ENCODE measurements at regions not wholly inside any gene's neighbourhood (a gene's known extent, or its start where the extent isn't known, plus 50 kb on each side); places are given as distances from the start of the nearest gene placed in this dataset.
A peak's percentile ranks its signal among the peaks of the same experiment; 100 is the strongest.
"Not testable (repeated sequence)": the region's sequence is repeated elsewhere in the genome, so short reads cannot be mapped to it uniquely, and the experiment has no call there.

DNA sequence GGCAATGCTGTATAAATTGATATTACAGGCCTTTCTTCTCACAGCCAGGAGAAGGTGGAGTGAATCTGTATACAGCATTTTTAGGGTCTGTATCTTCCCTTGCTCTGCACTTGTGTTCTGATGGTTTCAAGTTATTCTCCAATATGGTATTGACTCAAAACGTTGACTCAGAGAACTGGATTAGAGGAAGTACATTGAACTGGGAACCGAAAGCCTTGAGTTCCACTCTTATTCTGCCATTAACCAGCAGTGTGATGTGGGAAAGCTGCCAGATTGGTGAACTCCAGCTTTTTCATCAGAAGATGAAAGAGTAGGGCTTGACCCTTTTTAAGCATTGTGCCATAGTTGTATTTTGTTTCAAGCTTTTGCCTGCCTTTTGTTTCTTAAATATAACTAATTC is 167.7 kb downstream of the SPRY2 start:
- no peak for DNase-seq (ENCODE audit: low spot score)

DNA sequence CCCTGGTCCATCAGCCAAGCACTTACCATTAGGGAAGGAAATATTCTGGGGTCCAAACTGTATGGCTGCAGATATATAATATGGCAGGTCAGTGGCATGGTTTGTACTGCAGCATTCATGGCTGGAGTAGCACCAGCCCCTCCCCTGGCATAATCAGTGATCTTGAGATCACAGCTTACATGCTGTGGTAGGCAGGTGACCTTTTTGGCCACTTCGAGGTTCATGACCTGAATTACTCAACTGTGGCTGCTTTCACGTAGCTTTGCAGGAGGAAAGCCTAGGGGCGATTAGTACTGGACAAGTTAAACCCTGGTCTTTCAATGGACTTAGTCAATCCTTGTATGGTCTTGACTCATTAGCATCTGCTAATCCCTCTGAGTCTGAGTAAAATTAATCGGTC is 169.8 kb downstream of the SPRY2 start:
- no peak for DNase-seq (ENCODE audit: low spot score)

DNA sequence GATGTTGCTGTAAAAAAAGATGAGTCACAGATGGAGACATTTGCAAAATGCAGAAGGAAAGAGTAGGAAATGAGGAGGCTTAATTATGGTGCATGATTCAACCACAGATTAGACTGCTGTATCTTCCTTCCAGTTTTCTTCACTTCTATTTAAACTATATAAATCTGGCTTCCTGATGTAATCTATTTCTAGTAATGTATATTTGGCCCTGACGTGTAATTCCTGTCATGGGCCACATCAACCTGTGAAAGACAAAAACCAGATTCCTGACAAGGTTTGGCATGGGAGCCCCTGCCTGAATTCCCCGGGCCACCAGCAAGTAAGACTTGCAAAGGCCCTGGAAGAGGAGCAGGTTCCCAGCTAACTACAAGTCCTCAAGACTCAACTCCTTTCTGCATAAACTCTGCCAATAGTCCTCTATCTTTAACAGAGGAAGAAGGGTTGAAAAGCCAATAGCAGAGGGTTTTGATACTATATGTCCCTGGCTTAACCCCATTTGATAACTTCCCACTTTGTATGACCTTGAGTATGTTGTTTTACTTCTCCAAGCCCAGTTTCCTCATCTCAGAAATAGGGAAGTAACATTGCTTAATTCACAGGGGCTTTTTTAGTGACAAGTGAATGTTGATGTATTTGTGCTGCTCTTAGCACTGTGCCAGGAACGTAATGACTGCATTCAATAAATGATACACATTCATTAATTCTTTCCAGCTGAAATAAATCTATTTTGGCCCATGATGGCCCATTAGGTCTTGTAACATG is 172.7 kb downstream of the SPRY2 start:
- no peak for DNase-seq (ENCODE audit: low spot score)

DNA sequence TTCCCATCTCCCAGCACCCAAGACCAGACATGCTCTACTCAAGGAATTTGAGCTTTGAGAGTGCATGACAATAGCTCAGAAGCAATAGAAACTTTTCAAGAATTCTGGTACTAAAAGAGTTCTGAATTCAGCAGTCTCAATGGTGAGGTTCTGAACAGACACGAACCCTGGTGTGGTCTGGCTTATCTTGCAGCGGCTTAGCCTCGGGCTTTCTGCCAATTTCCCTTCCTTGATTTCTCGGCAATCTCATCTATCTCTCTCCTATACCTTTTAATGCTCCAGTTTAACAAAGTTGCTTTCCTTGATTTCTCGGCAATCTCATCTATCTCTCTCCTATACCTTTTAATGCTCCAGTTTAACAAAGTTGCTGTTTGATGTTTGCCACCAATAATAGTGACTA is 174.6 kb downstream of the SPRY2 start:
- DNase-seq (ENCODE audit: low spot score), result no peak

DNA sequence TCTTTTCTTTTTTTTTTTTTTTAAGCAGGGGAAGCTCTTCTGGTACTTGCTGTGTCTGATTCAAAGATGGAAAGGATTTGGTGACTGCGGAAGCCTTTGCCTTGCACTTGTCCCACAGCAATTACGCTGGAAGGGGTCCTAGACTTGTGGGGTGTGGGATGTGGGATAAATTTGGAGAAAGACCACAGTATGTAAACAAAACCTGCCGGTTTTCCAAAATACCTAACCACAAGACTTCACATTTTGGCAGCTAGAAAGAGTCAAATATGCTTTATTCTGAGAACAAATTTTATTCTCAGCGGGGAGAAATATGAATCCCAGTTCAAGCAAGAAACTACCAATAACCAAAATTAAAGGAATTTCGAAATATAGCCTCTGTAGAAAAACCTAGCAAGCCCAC is 176.5 kb downstream of the SPRY2 start:
- DNase-seq (ENCODE audit: low spot score), result no peak

DNA sequence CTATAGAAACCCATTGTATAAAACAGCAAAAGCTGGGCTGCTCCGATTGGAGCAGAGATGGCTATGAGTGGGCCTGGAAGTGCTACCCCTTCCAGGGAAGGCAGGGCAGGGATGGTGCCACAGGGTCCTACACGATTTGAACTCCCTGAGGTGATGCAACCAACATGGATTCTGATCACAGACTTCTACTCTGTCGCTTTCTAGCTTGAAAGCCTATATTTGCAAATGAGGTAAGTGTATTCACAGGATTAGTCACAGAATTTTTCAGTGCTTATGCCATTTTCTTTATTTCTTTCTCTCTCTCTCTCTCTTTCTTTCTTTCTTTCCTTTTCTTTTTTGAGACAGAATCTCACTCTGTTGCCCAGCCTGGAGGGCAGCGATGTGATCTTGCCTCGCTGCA is 179.0 kb downstream of the SPRY2 start:
- no peak for DNase-seq (ENCODE audit: low spot score)

DNA sequence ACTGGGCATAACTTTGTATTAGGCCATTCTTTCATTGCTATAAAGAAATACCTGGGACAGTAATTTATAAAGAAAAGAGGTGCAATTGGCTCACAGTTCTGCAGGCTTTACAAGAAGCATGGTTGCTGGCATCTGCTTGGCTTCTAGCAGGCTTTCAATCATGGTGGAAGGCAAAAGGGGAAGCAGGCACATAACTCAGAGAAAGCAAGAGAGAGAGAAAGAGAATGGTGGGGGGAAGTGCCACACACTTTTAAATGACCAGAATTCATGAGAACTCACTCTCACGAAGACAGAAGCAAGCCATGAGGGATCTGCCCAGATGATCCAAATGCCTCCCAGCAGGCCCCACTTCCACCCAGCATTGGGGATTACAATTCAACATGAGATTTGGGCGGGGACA is 179.7 kb downstream of the SPRY2 start:
- DNase-seq (ENCODE audit: low spot score), result no peak

DNA sequence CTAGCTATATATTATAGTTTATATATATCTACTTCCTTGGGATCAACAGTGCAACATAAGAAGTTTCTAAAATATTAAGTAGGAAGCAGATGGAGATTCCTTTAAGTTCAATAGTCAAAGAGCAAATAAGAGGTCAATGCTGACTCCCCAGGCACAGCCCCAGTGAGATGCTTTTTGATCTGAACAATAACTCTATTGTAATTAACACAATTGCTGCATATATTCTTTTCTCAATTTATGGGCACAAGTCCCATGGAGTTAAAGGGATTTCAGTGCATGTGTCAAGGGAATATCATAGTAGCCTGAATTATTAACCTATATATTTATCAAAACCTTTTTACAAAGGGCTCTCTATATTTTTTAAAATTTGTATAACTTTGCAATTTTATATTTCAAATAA is 180.8 kb downstream of the SPRY2 start:
- no peak for DNase-seq (ENCODE audit: low spot score)

DNA sequence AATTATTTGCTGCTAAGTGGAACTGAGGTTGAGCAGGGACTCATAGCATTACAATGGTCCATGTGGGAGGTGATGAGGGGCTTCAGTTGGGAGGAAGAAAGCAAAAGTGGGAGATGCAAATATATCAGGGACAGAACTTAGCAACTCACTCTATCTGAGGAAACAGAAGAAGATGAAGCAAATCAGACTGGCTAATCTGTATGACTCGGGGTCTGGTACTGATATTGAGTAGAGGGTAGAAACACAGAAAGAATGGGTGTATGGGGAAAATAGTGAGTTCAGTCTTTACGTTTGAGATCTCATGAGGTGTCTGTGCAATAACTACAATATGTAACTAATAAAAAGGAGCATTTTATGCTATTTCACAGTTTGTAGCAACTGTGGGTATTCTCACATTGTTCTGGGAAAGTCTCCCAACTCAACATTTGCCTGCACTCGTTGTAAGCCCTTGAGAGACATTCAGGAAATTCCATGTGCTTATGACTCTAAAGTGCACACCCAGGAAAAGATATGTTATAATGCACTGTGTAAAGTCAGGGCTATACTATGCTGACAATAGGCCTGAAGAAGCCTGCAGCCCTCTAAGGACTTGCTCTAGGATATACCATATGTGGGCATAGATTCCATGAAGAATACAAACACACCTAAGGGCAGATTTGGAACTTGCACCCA is 183.5 kb downstream of the SPRY2 start:
- no peak for DNase-seq (ENCODE audit: low spot score)

DNA sequence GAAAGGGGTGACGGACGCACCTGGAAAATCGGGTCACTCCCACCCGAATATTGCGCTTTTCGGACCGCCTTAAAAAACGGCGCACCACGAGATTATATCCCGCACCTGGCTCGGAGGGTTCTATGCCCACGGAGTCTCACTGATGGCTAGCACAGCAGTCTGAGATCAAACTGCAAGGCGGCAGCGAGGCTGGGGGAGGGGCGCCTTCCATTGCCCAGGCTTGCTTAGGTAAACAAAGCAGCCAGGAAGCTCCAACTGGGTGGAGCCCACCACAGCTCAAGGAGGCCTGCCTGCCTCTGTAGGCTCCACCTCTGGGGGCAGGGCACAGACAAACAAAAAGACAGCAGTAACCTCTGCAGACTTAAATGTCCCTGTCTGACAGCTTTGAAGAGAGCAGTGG is 188.8 kb downstream of the SPRY2 start:
- DNase-seq (ENCODE audit: low spot score), result not testable (repeated sequence)

DNA sequence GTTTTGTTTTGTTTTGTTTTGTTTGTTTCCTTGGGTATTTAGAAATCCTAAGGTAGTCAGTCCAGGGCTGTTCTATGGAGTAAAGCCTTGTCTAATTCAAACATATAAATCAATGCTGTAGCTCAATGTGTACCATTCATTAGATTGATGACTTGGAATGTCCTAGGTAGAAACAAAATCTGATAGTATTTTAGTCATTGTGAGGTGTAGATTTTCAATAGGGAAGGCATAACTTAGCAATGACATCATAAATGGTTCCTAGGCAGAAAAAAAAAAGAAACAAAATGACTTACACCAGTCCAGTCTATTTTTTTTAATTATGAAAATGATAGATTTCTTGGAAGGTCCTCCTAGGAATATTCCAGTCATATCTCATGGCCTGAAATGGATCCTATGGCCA is 189.9 kb downstream of the SPRY2 start:
- no peak for DNase-seq (ENCODE audit: low spot score)

DNA sequence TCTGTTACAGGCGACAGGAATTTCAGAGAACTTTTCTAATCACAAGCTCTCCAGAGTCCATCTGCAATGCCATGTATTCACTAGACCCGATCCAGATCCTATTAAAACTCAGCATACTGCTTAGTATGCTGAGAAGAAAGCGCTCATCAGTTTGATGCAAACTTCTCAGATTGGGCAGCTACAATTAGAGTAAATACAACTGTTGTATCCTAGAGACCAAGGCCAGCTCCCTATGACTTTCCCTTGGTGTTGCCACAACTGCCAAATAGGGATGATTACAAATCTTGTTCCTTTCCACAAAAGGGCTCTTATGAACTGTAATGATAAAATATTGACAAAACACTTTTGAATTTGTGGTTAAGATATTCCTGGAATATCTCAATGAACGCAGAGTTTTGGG is 191.2 kb downstream of the SPRY2 start:
- no peak for DNase-seq (ENCODE audit: low spot score)

DNA sequence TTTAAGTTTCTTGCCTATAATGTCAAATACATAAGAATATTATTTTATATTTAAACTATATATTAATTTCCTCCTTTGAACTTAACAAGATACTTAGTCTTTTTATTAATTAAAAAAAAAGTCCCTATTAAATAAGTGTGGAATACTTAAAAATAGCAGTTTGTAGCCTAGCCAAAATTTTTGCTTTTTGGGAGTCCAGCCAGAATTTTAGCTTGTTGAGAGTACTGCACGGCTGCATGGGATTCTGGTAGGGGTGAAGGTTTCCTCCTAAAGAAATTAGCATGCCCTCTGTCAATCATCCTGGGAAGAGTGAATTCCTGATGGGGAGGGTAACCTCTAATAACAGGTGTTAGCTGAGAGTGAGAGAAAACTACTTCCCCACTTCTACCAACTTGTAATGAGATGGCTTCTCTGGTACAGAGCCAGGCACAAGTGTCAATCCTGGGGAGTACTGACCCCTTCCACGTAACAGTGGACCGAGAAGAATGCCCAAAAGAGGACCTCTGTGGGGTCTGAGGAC is 195.7 kb downstream of the SPRY2 start:
- DNase-seq (ENCODE audit: low spot score), result no peak

DNA sequence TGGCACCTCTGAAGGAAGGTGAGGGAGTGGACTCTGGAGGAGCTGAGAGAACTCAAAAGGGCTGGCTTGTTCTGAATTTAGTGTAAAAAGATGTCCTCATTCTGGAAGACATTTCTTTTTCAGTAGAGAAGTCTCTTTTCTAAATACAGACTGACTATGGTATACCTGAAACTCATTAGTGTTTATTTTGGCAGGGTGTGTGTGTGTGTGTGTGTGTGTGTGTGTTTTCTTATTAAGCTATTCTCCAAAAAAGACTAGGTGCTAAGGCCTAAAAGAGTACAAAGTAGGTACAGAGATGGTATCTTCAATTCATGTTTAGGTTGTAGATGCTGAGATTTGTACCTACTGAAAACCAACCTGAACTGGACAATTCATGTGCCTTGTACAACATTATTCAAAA is 196.4 kb downstream of the SPRY2 start:
- no peak for DNase-seq (ENCODE audit: low spot score)

DNA sequence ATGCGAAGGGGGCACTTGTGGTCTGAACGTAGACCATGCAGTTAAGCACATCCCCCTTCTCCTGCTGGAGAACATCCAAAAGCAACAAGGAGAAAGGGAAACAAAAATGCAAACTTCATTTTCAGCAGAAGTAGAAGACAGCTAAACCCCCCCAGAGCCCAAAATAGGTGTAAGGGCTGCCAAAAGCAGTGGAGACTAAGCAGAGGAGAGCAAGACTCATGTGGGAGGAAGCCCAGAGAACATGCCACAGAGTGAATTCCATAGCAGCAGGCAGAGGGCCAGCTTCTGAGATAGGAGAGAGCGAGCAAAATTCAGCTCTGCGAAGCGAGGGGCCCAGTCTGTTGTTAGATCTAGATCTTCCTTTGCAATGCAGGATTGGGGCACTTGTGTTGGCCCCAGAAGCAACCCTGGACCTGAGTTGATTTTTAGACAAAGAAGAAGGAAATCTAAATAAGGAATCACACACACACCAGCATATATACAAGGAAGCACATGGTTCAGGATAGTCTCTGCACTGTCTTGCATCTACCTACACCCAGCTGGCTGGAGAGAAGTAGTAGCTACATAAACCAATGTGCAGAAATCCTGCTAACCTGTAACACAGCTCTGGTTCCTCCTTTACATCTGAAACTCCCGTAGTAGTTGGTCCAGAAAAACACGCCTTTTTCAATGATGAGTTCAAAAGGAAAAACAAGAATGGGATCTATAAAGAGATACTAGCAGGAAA is 199.6 kb downstream of the SPRY2 start:
- DNase-seq (ENCODE audit: low spot score), result no peak

DNA sequence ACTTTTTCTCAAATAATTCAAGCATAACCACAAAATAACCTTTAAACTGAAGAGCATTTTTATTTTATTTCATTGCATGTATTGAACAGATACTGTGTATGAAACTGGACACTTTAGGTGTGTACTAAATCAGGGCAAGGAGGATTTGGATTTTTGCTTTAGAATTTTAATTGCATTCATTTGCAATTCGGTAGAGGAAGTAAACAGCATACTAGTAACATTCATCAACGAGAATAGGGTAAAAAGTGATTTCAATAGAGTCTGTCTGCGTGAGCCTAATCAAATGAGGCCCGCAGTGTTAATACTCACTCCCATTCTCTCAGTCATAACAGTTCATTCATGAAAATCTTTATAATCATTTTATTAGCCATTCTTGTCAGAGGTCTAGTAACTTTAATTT is 200.2 kb downstream of the SPRY2 start:
- DNase-seq (ENCODE audit: low spot score), result no peak

DNA sequence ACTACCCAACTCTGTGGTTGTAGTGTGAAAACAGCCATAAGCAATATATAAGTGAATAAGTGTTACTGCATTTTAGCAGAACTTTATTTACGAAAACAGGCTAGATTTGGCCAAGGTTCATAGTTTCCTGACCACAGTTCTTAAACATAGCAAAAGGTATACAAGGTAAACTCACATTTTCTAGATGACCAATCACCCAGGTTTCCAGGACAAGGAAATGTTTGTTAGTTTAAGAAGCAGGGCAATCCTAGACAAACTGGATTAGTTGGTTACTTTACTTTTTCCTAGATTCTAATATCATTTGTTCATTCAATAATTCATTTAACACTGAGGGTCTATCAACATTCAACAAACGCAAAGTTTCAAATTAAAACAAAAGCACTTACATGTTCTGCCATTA is 201.7 kb downstream of the SPRY2 start:
- DNase-seq (ENCODE audit: low spot score), result no peak

DNA sequence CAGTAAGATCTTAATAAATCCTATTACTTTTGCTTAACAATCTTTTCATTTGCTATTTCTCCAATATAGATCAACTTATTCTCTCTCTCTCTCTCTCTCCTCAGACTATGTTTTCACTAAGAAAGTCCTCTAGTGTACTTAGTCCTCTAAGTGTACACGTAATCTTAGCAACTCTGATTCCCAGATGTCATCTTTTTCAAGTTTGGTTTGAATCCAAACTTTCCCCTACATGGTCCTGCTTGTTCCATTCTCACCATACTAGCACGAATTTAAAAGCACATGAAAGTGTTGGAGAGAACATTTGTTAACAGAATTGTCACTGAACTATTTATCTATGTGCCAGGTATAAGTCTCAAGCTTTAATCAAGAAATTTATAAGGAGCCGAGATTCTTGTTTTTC is 202.9 kb downstream of the SPRY2 start:
- DNase-seq (ENCODE audit: low spot score), result no peak

DNA sequence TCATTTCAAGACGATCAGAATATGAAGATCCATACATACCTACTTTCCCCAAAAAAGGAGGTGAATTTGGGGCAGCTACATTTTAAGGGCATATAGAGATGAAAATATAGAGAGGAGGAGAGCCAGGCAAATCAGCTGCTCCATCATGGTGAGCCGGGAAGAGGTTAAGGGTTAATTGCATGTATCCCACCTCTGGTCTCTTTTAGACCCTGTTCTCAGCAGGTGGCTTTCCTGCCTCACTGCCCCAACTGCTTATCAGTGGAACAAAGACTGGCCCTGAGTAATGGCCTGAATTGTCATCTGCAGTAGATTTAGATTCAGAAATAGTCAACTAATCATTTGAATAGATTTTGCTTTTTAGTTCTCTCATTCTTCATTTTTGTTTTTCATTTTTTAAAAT is 206.6 kb downstream of the SPRY2 start:
- no peak for DNase-seq (ENCODE audit: low spot score)

DNA sequence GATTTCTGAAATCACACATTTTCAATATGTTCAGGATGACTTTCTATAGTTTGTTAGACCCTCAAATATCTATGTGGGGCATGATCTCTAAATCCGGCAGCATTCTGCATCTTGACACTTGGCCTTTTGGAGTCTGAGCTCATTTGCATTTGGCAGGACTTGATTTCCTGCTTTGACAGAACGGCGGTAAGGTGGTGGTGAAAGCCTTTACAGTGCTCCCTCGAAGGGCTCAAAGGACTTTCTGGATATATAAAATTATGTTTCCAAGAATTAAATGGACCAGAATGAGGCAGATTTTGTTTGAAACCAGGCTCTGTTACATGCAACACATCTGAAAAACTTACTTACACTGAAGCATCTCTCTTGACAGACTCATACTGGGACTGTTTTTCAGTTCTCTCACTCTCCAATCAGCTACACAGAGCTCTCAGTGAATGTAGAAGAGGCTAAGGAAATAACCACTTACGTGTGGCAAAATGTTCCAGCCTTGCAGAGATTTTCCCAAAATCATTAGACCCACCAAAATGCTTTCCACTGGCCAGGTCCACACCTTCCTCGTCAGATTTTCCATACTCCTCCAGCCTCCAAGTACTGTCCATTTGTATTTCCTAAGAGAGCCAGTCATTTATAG is 207.2 kb downstream of the SPRY2 start:
- DNase-seq (ENCODE audit: low spot score), result no peak

DNA sequence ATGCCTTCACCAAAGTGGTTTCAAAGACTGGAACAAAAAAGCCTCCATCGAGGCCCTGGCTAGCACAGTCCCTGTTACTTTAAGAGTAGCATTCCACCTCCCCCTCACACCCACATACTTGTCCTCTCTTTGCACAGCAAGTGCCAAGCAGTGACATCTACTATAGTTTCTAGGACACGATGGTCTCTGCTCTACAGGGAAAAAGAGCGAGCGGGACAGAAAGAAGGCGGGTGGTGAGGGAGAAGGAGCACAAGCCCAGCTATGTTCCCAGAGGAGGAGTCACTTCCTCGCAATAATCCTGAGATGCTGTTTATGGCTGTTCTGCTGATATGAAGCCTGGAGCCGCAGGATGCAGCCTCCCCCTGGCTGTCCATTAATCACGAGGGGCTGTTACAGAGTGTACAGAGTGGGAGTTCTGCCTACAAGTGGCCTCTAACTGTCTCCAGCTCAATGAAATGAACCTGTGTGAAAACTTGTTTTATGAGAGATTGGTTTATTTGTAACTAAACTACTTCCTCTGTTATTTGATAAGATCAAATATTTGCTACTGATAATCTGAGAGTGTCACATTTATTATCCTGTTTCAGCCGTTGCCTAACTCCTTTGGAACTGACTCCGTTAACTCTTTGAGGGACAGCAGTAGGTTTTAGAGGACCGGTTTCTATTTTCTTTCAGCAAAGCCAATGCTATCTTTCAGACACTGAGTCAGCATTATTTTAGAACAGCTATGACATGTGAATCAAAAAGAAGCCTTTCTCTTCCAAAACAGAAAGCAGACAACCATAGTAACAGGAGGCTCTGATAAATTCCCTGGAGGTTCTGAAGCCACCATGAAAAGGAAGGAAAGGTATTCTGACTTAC is 208.0 kb downstream of the SPRY2 start:
- peak; percentile 18 for DNase-seq (ENCODE audit: low spot score)

Measured in H4 (cell line).